MV-4-11 (cell line): ENCODE measurements at regions not wholly inside any gene's neighbourhood (a gene's known extent, or its start where the extent isn't known, plus 50 kb on each side); places are given as distances from the start of the nearest gene placed in this dataset.
A peak's percentile ranks its signal among the peaks of the same experiment; 100 is the strongest.

ENCODE experiments used
- DNase-seq: peaks from one replicate; lab custom pipeline; 2025; lab: John Stamatoyannopoulos, UW

- DNase-seq = no peak
Observed at GRCh38 chr3:109903100-109903499, 565.8 kb upstream of the DPPA4 start.

GRCh38 chr3:109910772-109911171, 573.4 kb upstream of the DPPA4 start:
- DNase-seq = no peak

- no peak for DNase-seq
Observed at GRCh38 chr3:109918740-109919139, 581.4 kb upstream of the DPPA4 start.

- no peak for DNase-seq
Observed at GRCh38 chr3:109920749-109921148, 583.4 kb upstream of the DPPA4 start.

GRCh38 chr3:109921509-109921908, 584.2 kb upstream of the DPPA4 start:
- DNase-seq = no peak

GRCh38 chr3:109922856-109923255, 585.5 kb upstream of the DPPA4 start:
- DNase-seq = no peak

- no peak for DNase-seq
Observed at GRCh38 chr3:109923431-109923830, 586.1 kb upstream of the DPPA4 start.

- no peak for DNase-seq
Observed at GRCh38 chr3:109924196-109924595, 586.9 kb upstream of the DPPA4 start.

GRCh38 chr3:109926376-109926775, 589.0 kb upstream of the DPPA4 start:
- DNase-seq = no peak

- no peak for DNase-seq
Observed at GRCh38 chr3:109927161-109927560, 589.8 kb upstream of the DPPA4 start.

GRCh38 chr3:109927726-109928125, 590.4 kb upstream of the DPPA4 start:
- no peak for DNase-seq

GRCh38 chr3:109930582-109930981, 593.2 kb upstream of the DPPA4 start:
- DNase-seq = no peak

GRCh38 chr3:109933576-109933975, 596.2 kb upstream of the DPPA4 start:
- no peak for DNase-seq

GRCh38 chr3:109939817-109940216, 602.5 kb upstream of the DPPA4 start:
- no peak for DNase-seq

- no peak for DNase-seq
Observed at GRCh38 chr3:109943181-109943580, 605.8 kb upstream of the DPPA4 start.

- DNase-seq = peak; percentile 75
Observed at GRCh38 chr3:109944836-109945235, 607.5 kb upstream of the DPPA4 start.

GRCh38 chr3:109952924-109953323, 615.6 kb upstream of the DPPA4 start:
- DNase-seq = no peak

GRCh38 chr3:109963831-109964230, 626.5 kb upstream of the DPPA4 start:
- DNase-seq = peak; percentile 6

GRCh38 chr3:109973733-109974132, 636.4 kb upstream of the DPPA4 start:
- no peak for DNase-seq

- DNase-seq = no peak
Observed at GRCh38 chr3:109977897-109978296, 640.6 kb upstream of the DPPA4 start.

GRCh38 chr3:109982201-109982600, 644.9 kb upstream of the DPPA4 start:
- no peak for DNase-seq

- DNase-seq = no peak
Observed at GRCh38 chr3:109984976-109985375, 647.6 kb upstream of the DPPA4 start.

- DNase-seq = no peak
Observed at GRCh38 chr3:109985943-109986555, 648.7 kb upstream of the DPPA4 start.

GRCh38 chr3:109994853-109995252, 657.5 kb upstream of the DPPA4 start:
- no peak for DNase-seq

- no peak for DNase-seq
Observed at GRCh38 chr3:109995377-109995776, 658.0 kb upstream of the DPPA4 start.
